ENCODE measurements at regions not wholly inside any gene's neighbourhood (a gene's known extent, or its start where the extent isn't known, plus 50 kb on each side); places are given as distances from the start of the nearest gene placed in this dataset.

DNA sequence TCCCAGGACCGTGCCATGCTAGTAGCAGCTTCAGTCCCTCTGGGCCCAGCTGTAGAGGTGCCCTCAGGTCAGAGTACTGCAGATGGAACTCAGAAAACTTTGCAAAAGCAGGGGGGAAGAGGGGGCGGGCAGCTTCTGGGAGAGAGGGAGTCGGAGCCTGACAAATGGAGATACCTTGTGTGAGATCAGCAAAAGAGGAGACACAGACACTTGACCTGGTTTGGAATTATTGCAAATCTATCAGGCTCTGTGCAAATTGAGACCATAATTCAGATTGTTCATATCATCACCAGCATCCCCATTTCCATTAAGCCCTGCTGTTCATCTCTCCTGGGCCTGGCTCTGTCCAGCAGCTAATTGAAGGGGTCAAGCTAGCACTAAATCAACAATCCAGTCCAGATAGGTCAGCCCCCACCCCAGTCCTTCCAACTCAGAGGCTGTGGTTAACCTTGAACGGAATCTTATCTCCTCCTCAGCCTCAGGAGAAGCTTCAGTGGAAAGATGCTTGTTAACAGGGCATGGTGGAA, 292.6 kb upstream of the PLET1 start:
- TF ChIP-seq CTCF (IDR thresholded peaks at IDR 0.05) (no peak), POLR2A (IDR thresholded peaks at IDR 0.05) (no peak)
